OCI-LY3 (cell line): ENCODE measurements at regions not wholly inside any gene's neighbourhood (a gene's known extent, or its start where the extent isn't known, plus 50 kb on each side); places are given as distances from the start of the nearest gene placed in this dataset.

Experiments used
- CTCF ChIP-seq: fragments of 200-600, 300-600 bp; sonication (generic); IDR thresholded peaks from 2 replicates; pipeline ENCODE4 v1.5.1; 2014; ENCODE audit warnings: antibody characterized with exemption, low read length, low read depth
- EZH2phosphoT487 ChIP-seq: fragments of 200-600 bp; shearing (Covaris generic); IDR thresholded peaks from 2 replicates; pipeline ENCODE4 v1.6.1; 2018; ENCODE audit warnings: antibody characterized with exemption, mixed run types, low read depth

- no peak for TF ChIP-seq CTCF
- no peak for TF ChIP-seq EZH2phosphoT487
Observed at GRCh38 chrX:147226801-147227200, 412.3 kb upstream of the CXorf51A start.
